Ectodermal cell (in vitro differentiated cells): ENCODE measurements at regions not wholly inside any gene's neighbourhood (a gene's known extent, or its start where the extent isn't known, plus 50 kb on each side); places are given as distances from the start of the nearest gene placed in this dataset.

Experiments used
- H3K27ac ChIP-seq: 2 replicates; pipeline ENCODE4 v1.7.0; 2013; ENCODE audit warnings: mild to moderate bottlenecking, low read depth, low read length; ENCODE audit not compliant: insufficient read depth, poor library complexity, severe bottlenecking
- H3K27me3 ChIP-seq: 2 replicates; pipeline ENCODE4 v1.7.0; 2013; ENCODE audit warnings: mild to moderate bottlenecking, low read length; ENCODE audit not compliant: insufficient read depth, control insufficient read depth, poor library complexity, severe bottlenecking
- H3K36me3 ChIP-seq: one replicate; pipeline ENCODE4 v1.7.0; 2013; ENCODE audit warnings: low read length; ENCODE audit not compliant: control insufficient read depth, insufficient read depth
- H3K4me1 ChIP-seq: one replicate; pipeline ENCODE4 v1.7.0; 2013; ENCODE audit warnings: low read length; ENCODE audit not compliant: control insufficient read depth, insufficient read depth
- H3K4me3 ChIP-seq: 2 replicates; pipeline ENCODE4 v1.7.0; 2013; ENCODE audit warnings: low read depth, low read length, control low read depth; ENCODE audit not compliant: insufficient read depth
- H3K9me3 ChIP-seq: 2 replicates; pipeline ENCODE4 v1.7.0; 2013; ENCODE audit warnings: mild to moderate bottlenecking, low read length, moderate library complexity; ENCODE audit not compliant: control insufficient read depth
- WGBS, 2 experiments: methylation state at CpG; one replicate each; pipeline ENCODE4 v1.1.7; 2013; ENCODE audit warnings: missing lambda C conversion rate in 2 of 2; 5-methylcytosine and 5-hydroxymethylcytosine counted together

DNA sequence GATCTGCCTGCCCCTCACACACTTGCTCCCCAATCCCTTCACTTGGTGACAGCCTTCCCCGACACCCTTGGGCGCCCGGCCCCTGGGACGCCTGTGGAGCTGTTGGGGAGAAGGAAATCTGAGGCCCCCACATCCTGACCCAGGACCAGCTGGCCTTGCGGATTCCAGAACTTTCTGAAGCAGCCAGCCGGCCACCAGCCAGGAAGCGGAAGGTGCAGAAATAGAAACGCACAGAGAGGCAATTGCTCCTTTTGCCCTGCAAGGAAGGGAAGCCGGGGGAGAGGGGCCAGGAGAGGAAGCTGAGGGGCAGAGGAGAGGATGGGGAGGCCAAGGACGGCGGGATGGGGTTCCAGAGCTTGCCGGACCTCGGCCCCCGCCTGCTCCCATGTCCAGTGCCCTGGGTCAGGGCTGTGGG is 66.7 kb upstream of the LINC01488 start:
- H3K9me3 ChIP-seq, result no peaks in the 10 kb centered on the region
- H3K27me3 ChIP-seq, result no peaks in the 10 kb centered on the region
- no peak overlapping the region for H3K27ac ChIP-seq
- H3K36me3 ChIP-seq, result no peaks in the 10 kb centered on the region
- no peak overlapping the region for H3K4me3 ChIP-seq
- WGBS, 2 experiments, result 94 to 95% methylated on average over 14 of the region's 14 CpGs
- no peaks in the 10 kb centered on the region for H3K4me1 ChIP-seq

DNA sequence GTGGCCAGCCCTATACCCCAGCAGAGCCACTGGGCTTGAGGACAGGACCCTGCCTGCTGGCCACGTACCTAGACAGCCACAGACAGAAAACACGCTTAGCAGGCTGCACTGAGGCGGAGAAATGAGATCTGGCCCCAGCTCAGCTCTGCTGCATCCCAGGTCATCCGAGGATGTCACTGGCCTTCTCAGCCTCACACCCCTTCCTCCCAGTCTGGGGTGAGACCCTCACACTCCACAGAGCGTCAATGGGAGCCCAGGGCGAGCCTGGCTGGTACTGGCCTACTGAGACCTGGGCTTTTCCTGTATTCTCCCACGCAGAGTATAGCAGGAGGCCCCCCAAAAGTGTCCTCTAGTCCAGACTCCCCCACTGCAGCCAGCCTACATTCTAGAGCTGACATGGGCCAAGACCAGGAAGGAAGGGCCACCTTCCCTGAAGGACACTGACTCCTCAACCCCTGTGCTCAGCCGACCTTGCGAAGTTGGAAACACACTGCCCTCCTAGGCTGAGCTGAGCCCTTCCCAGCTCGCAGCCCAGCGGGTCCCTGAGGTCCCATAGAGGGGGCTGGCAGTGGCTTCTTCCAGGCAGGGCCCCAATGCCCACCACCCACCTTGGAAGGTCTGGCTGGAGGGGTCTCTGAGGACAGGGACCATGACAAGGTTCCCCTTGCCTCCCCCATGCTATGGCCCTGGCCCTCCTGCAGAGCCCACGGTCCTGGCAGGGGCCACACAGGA is 65.9 kb upstream of the LINC01488 start:
- Histone ChIP-seq H3K4me3 (no peak overlapping the region), H3K27ac (no peak overlapping the region), H3K27me3 (no peaks in the 10 kb centered on the region), H3K9me3 (no peaks in the 10 kb centered on the region), H3K4me1 (no peaks in the 10 kb centered on the region), H3K36me3 (no peaks in the 10 kb centered on the region)
- WGBS, 2 experiments, result 91 to 96% methylated on average over 12 of the region's 12 CpGs

DNA sequence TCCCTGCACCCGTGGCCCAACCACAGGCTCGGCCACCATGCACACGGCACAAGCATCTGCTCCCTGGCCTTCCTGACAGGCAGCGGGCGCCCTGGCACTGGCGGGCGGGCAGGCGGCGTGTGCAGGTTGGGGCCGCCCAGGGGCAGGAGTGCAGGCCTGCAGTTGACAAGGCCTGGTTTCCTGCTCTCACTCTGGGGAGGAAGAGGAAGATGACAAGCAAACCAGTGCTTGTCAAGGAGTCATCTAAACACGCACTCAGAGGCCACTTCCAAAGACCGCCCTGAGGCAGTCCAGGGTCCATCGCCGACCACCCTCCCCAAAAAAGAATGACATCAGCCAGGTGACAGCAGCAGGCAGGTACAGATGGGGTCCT is 65.3 kb upstream of the LINC01488 start:
- H3K36me3 ChIP-seq, result no peaks in the 10 kb centered on the region
- H3K4me1 ChIP-seq, result no peaks in the 10 kb centered on the region
- H3K27me3 ChIP-seq, result no peaks in the 10 kb centered on the region
- no peak overlapping the region for H3K27ac ChIP-seq
- 93 to 96% methylated on average over 14 of the region's 14 CpGs for WGBS, 2 experiments
- no peak overlapping the region for H3K4me3 ChIP-seq
- H3K9me3 ChIP-seq, result no peaks in the 10 kb centered on the region

DNA sequence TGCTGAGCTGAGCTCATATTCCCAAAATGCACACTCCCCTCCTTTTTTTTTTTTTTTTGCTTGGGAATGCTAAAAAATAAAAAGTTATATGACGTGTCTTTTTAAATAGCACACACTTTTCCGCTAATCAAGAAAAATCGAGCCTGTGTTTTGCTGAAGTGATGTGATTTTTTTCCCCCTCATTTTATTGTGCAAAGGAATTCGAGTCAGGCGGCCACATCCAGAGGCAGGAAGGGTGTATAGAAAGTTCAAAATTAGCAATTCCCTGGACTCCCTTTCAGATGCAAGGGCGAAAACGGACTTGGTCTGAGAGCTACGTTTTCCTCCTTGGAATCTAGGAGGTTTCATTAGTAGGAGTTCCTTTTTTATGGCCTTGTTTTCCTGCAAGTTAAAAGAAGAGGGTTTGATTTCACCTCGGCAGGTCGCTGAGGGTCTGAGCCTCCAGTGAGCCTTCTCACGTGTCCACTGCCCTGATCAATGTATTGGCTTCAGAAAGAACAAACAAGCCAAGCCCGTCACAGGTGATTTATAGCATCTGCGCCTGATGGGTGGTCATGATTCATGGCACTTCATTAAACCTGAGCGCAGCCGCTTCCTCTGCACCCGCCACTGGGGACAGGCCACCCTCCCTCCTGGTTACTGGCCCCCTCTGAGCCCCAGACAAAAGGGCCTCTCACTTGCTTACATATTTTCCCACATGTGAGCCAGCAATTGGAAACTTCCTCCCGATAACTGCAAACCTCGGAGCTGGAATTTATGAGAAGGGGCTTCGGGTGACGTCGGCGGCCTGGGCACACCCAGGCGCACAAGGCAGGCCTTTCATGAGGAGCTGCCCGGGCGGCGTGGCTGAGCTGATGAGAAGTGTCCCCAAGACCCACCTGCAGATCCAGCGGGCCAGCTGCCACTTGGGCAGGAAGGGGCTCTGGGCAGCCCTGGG is 64.4 kb upstream of the LINC01488 start:
- WGBS, 2 experiments, result 86 to 87% methylated on average over 26 to 27 of the region's 27 CpGs
- H3K4me3 ChIP-seq, result no peak overlapping the region
- H3K4me1 ChIP-seq, result no peaks in the 10 kb centered on the region
- no peaks in the 10 kb centered on the region for H3K27me3 ChIP-seq
- H3K9me3 ChIP-seq, result no peaks in the 10 kb centered on the region
- H3K27ac ChIP-seq, result no peak overlapping the region
- no peaks in the 10 kb centered on the region for H3K36me3 ChIP-seq

DNA sequence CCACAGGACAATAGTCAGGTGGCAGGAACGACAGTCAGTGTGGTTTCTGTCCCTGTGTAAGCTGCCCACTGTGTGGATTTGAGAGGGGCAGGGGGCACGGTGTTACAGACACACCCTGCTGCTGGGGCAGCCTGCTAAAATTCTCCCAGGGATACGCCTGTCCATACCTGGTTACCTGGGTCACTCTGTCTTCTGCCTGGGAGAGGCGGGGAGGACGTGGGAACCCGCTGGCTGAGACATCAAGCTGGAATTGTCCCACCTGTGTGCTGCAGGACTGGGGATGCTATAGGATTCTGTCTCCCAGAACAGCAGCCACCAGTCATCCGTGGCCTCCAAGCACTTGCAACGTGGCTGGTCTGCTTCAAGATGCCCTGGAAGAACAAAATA is 63.8 kb upstream of the LINC01488 start:
- Histone ChIP-seq H3K36me3 (no peaks in the 10 kb centered on the region), H3K27me3 (no peaks in the 10 kb centered on the region), H3K27ac (no peak overlapping the region), H3K9me3 (no peaks in the 10 kb centered on the region), H3K4me1 (no peaks in the 10 kb centered on the region), H3K4me3 (no peak overlapping the region)
- 92 to 94% methylated on average over 8 of the region's 8 CpGs for WGBS, 2 experiments

DNA sequence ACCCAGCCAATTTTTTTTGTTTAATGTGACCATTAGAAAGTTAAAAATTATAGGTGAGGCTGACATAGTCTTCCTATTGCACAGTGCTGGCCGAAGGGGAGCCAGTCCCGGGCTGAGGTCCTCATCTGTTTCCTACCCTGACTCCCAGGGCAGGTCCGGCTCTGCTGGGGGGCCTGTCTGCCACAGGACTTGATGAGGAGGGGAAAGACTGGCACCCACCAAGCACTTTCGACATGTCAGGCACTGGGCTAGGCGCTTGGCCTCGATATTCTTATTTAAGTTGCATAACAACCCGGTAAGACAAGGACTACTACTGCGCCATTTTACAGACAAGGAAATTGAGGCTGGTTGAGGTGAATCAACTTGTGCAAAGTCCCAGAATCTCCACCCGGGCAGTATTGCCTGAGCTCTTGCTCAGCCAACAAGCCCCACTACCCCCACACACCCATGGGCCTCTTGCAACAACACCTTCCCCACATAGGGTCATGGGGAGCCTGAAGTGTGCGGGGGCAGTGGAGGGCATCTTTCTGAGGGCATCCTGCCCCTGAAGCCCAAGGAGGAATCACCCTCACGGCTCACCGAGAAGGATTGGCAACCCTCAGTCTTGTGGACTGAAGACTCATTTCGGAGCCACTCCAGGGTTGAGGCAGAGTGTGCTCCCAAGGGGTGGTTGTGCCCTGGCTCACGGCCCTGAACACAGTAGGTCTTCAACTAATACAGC is 62.7 kb upstream of the LINC01488 start:
- Histone ChIP-seq H3K4me1 (no peaks in the 10 kb centered on the region), H3K9me3 (no peaks in the 10 kb centered on the region), H3K4me3 (no peak overlapping the region), H3K27me3 (no peaks in the 10 kb centered on the region), H3K27ac (no peak overlapping the region), H3K36me3 (no peaks in the 10 kb centered on the region)
- WGBS, 2 experiments, result 75 to 77% methylated on average over 14 of the region's 14 CpGs

DNA sequence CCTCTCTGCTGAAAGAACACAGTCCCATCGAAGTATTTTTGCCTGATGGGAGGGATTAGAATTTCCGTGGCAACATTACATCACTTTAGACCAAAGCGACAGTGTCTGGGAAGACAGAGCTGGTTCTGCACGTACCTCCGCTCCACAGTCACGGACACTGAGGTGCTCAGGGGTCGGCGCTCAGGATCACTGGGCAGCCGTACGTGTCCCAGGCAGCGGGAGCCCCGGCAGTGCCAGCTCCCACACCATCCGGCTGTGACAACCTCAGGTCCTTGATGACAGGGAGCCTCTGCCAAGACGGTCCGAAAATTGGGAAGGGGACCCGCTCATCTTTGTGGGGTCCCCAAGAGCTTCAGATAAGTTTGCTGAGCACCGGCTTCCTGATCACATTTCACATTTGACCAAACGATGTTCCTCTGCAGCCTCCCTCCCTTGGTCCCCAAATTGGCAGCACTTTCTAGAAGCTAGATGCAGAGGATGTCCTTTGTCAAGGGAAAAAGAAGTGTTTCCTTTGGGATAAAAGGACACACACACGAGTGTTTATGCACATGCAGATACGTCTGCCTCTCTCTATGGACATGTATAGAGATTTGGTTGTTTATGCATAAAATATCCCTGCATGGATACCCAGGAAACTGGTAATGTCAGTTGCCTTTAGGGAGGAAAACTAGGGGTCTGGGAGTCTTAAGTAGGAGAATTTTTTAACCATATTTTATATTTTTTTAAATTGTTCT is 61.6 kb upstream of the LINC01488 start:
- Histone ChIP-seq H3K4me1 (no peaks in the 10 kb centered on the region), H3K27ac (no peak overlapping the region), H3K4me3 (no peak overlapping the region)

DNA sequence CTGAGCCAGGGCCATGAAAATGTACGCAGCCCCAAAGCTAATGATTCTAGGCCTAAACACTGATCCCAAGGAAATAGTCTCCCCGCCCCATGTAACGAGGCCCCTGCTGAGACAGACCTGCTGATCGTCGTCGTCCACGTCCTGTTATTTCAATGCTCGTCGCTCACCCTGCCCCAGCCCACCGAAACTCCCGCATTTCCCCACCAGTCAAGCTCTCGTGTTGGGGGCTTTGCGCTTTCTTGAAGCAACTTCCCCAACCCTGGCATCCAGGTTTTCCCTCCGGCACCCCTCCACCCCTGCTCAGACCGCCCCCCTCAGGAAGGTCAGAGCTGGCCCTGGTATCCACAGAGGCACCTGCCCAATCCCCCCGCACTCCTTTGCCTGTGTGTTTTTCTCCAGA is 58.8 kb upstream of the LINC01488 start:
- WGBS, 2 experiments, result 71 to 73% methylated on average over 16 of the region's 16 CpGs
- H3K36me3 ChIP-seq, result no peaks in the 10 kb centered on the region
- H3K4me3 ChIP-seq, result no peak overlapping the region
- no peaks in the 10 kb centered on the region for H3K27me3 ChIP-seq
- H3K9me3 ChIP-seq, result no peaks in the 10 kb centered on the region
- H3K4me1 ChIP-seq, result peaks cover 8% of the 10 kb centered on the region
- no peak overlapping the region for H3K27ac ChIP-seq

More for the DNA sequence above, 61.6 kb upstream of the LINC01488 start:
- 92 to 94% methylated on average over 20 of the region's 20 CpGs for WGBS, 2 experiments
- Histone ChIP-seq H3K27me3 (no peaks in the 10 kb centered on the region), H3K36me3 (no peaks in the 10 kb centered on the region), H3K9me3 (no peaks in the 10 kb centered on the region)

DNA sequence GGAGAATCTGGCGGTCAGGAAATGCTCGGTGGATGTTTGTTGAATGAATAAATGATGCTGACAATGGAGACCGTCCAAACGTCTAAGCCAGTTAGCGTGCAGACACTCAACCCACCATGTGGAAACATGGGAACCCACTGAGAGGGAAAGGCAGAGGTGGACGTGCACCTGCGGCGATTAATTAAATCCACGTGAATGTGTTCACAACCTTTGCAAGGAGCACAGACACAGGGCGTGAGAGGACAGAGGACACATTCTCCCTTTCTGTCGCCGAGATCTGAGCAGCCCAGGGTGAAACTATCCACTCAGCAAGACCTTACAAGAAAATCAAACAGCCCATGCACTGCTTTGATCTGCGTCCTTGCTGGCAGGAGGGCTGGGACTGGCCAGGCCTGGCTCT is 58.3 kb upstream of the LINC01488 start:
- no peaks in the 10 kb centered on the region for H3K36me3 ChIP-seq
- H3K4me1 ChIP-seq, result peaks cover 9% of the 10 kb centered on the region
- WGBS, 2 experiments, result 92 to 93% methylated on average over 13 of the region's 13 CpGs
- H3K4me3 ChIP-seq, result no peak overlapping the region
- H3K27ac ChIP-seq, result no peak overlapping the region
- no peaks in the 10 kb centered on the region for H3K9me3 ChIP-seq
- no peaks in the 10 kb centered on the region for H3K27me3 ChIP-seq
